A673 (cell line): ENCODE measurements at regions not wholly inside any gene's neighbourhood (a gene's known extent, or its start where the extent isn't known, plus 50 kb on each side); places are given as distances from the start of the nearest gene placed in this dataset.

Experiments
- CTCF ChIP-seq: fragments of 300-800, 200-600 bp; sonication (generic); conservative IDR thresholded peaks from 2 replicates; pipeline ENCODE4 v1.5.1; 2017; ENCODE audit warnings: low read depth, mild to moderate bottlenecking, antibody characterized with exemption, low read length, moderate library complexity, mixed read lengths
- EZH2 ChIP-seq: fragments of 200-600 bp; sonication (generic); IDR thresholded peaks from 2 replicates; pipeline ENCODE4 v1.6.1; 2017; ENCODE audit warnings: borderline replicate concordance, low read depth, mild to moderate bottlenecking, mixed read lengths, antibody characterized with exemption, low read length; ENCODE audit not compliant: poor library complexity, severe bottlenecking

- TF ChIP-seq CTCF (no peak), EZH2 (no peak)
Observed at GRCh38 chr7:93725954-93726353, 151.4 kb upstream of the CALCR start.
